GM21515 (cell line): ENCODE measurements at regions not wholly inside any gene's neighbourhood (a gene's known extent, or its start where the extent isn't known, plus 50 kb on each side); places are given as distances from the start of the nearest gene placed in this dataset.
"Not testable (repeated sequence)": the region's sequence is repeated elsewhere in the genome, so short reads cannot be mapped to it uniquely, and the experiment has no call there.

Experiments used
- ATAC-seq: cut with Tn5 transposase; IDR thresholded peaks from one replicate; pipeline ENCODE4 v1.9.1; 2021; ENCODE audit not compliant: unreplicated experiment

DNA sequence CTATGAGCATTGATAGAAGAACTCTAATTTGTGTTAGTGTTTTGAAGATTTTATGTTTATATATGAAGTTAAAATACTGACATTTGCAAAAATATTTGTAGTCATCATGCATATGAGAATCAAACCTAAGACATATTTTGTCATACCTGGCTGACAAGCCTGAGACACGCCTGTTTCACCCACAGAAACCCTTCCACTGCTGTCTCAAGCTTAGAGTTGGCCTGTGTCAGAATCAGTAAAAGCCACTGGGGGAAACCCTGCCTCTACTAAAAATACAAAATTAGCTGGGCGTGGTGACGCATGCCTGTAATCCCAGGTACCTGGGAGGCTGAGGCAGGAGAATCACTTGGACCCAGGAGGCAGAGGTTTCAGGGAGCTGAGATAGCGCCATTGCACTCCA lies 218.0 kb upstream of the C1QTNF3 start:
- ATAC-seq, result not testable (repeated sequence)

DNA sequence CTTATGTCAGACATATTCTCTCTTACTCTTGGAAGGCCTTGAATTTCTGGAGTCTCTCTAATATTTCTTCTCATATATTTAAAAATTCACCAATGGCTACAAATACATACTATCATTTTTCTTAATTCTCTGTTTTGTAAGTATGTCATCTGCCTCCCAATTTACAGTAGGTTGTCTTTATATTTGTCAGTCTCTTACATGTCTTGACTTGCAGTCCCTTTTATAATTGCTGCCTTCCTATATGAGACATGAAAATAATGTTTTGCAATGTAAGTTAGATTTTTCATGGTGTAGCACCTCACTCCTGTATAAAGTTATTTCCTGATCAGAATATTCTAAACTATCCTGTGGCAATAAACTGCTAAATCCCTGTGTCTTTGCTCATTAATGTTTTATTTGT lies 223.1 kb upstream of the C1QTNF3 start:
- ATAC-seq, result not testable (repeated sequence)

GRCh38 chr5:34296759-34297158 lies 253.7 kb upstream of the C1QTNF3 start:
- ATAC-seq, result not testable (repeated sequence)

DNA sequence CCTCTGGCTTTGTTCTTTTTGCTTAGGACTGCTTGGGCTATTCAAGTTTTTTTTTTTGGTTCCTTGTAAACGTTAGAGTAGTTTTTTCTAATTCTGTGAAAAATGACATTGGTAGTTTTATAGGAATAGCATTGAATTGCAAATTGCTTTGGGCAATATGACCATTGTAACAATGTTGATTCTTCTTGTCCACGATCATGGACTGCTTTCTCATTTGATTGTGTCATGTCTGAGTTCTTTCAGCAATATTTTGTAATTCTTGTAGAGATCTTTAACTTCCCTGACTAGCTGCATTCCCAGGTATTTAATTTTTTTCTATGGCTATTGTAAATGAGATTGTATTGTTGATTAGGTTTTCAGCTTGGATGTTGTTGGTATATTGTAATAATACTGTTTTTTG lies 286.2 kb upstream of the C1QTNF3 start:
- ATAC-seq, result not testable (repeated sequence)

DNA sequence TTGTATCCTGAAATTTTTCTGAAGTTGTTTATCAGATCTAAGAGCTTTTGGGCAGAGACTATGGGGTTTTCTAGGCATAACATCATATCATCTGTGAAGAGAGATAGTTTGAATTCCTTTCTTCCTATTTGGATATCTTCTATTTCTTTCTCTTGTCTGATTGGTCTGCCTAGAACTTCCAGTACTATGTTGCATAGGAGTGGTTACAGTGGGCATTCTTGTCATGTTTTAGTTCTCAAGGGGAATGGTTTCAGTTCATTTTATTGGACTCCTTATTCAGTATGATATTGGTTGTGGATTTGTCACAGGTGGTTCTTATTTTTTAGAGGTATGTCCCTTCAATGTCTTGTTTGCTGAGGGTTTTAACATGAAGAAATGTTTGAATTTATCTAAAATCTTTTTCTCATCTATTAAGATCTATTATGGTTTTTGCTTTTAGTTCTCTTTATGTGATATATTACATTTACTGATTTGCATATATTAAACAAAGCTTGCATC lies 286.6 kb upstream of the C1QTNF3 start:
- ATAC-seq, result not testable (repeated sequence)

- not testable (repeated sequence) for ATAC-seq
Observed at GRCh38 chr5:34331928-34332454, 289.0 kb upstream of the C1QTNF3 start.

DNA sequence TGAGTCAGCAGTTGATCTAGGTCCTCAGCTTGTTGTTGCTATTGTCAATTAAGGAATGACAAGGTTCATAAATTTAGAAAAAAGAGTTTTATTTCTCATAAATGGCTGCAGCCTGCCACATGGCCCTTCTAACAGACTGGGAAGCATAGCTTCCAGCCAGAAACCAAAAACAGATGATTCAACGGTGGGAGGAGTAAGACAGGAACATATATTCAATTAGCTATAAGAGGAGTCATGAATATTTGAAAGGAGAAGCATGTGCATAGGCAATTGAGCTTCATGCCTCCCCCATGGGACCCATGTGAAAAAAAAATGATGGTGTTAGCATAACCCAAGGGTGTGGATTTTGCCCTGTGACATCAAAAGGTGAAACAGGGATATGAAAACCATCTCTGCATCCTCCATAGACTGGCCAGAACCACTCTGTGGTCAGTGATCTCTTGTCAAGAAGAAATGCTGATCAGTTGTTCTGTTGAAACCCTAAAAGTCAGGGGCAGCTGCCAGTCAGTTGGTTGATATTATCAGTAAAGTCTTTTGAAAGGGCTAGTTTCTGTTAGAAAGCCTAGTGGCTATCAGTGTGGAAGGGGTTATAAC lies 296.5 kb upstream of the C1QTNF3 start:
- ATAC-seq, result not testable (repeated sequence)

GRCh38 chr5:34354440-34354839 lies 301.7 kb upstream of the RAI14 start:
- ATAC-seq, result not testable (repeated sequence)

DNA sequence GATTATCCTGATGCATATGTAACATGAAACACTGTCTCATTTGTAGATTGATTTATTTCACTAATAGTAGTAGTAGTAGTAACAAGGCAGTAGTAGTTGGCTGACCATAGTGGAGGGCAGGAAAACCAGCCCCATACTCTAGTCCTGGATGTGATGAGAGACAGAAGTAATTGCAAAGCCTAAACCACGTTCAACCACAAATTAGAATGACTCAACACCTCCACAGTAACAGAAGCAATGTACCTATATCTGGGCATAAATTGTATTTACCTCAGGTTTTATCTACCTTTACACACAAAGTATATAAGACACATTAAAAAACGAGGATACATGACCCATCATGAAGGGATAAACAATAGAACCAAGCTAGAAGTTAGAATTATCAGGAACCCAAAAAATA lies 284.7 kb upstream of the RAI14 start:
- not testable (repeated sequence) for ATAC-seq

- not testable (repeated sequence) for ATAC-seq
Observed at GRCh38 chr5:34371817-34372216, 284.3 kb upstream of the RAI14 start.

DNA sequence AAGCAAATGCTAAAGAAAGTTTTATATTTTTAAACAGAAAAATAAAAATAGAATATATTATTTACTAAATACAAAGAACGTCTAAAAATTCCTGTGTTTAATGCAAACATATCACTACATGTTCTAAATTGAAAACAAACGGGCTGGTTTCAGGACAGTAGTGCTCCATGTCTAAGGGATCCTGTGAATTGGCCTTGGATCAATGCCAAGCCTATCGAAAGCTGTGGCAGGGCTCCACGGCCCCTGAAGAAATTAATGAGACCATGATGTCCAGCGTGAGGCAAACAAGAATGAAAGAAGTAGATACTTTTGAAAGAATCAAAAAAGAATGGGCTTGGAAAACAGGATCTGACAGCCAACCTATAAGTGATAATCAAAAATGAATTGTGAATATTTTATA lies 283.4 kb upstream of the RAI14 start:
- not testable (repeated sequence) for ATAC-seq

- not testable (repeated sequence) for ATAC-seq
Observed at GRCh38 chr5:34377651-34378050, 278.5 kb upstream of the RAI14 start.

GRCh38 chr5:34378498-34378897 lies 277.6 kb upstream of the RAI14 start:
- not testable (repeated sequence) for ATAC-seq

DNA sequence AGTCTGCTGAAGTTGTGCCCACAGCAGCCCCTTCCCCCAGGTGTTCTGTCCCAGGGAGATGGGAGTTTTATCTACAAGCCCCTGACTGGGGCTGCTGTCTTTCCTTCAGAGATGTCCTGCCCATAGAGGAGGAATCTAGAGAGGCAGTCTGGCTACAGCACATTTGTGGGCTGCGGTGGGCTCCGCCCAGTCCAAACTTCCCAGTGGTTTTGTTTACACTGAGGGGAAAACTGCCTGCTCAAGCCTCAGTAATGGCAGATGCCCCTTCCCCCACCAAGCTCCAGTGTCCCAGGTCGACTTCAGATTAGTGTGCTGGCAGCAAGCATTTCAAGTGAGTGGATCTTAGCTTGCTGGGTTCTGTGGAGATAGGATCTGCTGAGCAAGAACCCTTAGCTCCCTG lies 267.4 kb upstream of the RAI14 start:
- ATAC-seq, result not testable (repeated sequence)

GRCh38 chr5:34409373-34409772 lies 246.8 kb upstream of the RAI14 start:
- ATAC-seq, result no peak

GRCh38 chr5:34410411-34411139 lies 245.6 kb upstream of the RAI14 start:
- no peak for ATAC-seq

DNA sequence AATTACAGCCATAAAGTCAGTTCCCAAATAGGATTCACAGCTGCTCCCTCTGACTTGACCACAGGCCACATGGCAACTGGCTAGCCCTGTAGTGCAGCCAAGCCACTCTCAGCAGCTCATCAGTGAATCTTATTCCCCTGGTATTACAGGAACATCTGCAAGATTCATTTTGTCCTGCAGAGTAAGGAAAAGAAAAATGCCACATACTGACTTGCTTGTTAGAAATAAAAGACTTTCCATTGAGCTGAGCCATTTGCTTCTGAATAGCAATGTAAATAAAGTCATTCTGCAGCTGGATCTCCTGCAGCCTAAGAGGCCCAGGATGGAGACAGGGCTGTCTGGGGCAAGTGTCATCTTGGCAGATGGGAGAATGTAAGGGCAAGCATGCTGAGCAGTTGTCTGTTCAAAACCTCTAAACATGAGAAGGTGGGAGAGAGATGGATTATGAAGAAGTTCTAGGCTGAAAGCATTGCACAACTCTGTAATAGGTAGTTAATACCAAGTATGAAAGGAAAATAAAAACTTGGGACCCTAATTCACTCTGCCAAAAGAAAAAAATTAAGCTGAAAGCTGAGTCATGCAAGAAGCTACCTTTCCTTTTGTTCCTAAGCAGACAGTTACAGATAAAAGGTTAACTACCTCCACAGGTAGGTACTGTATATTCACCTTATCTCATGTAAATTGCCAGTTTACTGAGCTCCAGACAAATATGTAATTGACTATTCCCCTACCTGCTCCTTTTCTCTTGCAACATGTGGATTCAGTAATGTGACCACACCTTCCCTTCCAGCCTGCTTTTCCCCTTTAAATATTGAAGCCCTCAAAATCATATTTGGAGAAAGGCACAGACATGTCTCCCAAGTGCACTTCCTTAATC lies 244.4 kb upstream of the RAI14 start:
- ATAC-seq, result no peak

- no peak for ATAC-seq
Observed at GRCh38 chr5:34412736-34413135, 243.4 kb upstream of the RAI14 start.

DNA sequence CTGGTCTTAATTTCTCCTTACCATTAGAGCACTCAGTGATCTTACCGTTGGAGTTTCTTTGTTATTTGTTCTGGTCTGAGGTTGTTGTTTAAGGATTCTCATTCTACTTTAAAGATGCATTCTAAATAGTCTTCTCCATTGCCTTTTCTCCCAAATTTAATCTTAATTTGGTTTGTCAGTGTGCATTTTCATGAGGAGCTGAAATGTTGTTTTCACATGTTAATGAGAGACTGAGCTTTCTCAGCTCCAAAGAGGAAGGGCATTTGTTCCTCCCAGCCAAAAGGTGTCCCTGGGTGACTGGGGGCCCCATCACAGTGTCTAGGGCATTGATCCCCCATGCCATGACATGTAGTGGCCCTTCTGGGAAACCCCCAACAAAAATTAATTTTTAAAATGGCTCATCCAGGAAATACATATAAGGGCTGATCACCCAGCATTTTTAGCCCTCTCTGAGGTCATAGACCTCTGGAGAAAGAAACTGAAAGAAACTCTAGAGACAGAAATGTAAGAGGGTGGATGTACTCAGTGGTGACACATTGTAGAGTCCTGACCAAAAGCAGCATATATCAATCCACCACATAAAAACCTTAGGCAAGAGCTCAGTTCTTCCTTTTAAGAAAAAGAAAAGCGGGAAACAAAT lies 240.4 kb upstream of the RAI14 start:
- ATAC-seq, result peak; percentile 99

DNA sequence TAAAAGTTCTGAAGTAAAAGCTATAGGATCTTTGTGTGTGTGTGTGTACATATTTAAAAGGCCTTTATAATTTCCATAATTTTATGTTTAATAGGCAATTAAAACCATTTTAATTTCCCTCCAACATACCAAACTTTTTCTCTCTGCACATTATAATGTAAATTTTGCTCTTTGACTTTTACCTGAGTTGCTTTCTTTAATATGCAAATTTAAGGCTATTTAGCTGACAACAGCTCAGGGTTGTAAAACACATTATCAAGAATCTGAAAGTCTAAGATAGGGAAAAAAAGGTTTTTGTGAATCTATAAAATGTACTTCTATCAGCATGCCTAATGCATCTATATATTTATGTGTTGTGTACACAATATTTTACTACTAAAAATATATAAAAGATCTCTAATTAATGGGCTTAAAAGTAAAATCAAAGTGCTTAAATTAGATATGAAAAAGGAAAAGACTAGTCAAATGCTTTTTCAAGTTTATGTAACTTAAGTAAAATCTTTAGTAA lies 239.6 kb upstream of the RAI14 start:
- no peak for ATAC-seq
